ENCODE measurements at regions not wholly inside any gene's neighbourhood (a gene's known extent, or its start where the extent isn't known, plus 50 kb on each side); places are given as distances from the start of the nearest gene placed in this dataset.
"Not testable (repeated sequence)": the region's sequence is repeated elsewhere in the genome, so short reads cannot be mapped to it uniquely, and the experiment has no call there.

DNA sequence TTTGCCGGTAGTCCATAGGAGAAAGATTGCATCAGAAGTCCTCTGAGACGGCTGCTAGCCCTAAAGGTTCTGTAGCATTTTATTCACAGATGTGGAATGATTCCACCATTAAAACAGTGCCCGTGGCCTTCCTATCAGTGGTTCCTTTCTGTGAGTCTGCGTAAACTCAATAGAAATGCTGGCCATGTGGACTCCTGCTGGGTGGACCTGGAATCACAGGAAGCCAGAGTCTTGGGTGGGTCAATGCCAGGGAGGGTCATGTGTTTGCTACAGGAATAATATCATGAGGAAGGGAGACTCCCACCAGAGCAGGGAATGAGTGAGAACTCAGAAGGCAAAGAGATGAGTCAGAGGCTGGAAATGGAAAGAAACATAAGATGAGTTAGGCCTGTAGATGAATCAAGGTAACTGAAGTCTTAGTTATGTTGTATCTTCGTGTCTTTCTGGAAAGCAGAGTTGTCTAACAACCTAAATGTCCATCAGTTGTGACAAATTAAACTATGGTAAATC lies 410.4 kb upstream of the AUTS2 start:
- no peak for DNase-seq (ENCODE audit: low read depth in 2 of 2)

DNA sequence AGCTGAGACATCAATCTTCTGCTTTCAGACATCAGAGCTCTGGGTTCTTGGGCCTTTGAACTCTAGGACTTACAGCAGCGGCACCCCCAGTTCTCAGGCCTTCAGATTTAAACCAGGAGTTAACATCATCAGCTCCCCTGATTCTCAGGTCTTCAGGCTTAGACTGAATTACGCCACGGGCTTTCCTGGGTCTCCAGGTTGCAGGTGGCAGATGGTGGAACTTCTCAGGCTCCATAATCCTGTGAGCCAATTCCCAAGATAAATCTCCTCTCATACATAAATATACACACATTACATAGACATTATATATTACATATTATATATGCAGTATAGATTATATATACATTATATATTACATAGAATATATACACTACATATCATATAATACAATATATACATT lies 408.9 kb upstream of the AUTS2 start:
- no peak for DNase-seq (ENCODE audit: low read depth in 2 of 2)

DNA sequence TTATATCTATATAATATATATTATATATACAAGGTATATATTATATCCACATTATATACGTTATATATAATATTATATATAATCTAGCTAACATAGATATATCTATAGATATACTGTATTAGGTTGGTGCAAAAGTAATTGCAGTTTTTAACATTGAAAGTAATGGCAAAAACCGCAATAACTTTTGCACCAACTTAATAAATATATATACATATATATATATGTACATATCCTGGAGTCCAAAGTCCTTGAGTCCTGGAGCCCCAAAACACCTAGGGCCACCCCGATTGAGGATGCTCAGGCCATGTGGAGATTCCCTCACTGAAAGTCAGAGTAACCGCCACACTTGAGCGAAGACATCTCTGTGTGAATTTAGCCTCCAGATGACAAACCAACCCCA lies 408.2 kb upstream of the AUTS2 start:
- DNase-seq (ENCODE audit: low read depth in 2 of 2) = no peak

GRCh38 chr7:69190763-69191162 lies 407.5 kb upstream of the AUTS2 start:
- DNase-seq (ENCODE audit: low read depth in 2 of 2) = no peak

- no peak for DNase-seq (ENCODE audit: low read depth in 2 of 2)
Measured at GRCh38 chr7:69192134-69192533, 406.1 kb upstream of the AUTS2 start.

DNA sequence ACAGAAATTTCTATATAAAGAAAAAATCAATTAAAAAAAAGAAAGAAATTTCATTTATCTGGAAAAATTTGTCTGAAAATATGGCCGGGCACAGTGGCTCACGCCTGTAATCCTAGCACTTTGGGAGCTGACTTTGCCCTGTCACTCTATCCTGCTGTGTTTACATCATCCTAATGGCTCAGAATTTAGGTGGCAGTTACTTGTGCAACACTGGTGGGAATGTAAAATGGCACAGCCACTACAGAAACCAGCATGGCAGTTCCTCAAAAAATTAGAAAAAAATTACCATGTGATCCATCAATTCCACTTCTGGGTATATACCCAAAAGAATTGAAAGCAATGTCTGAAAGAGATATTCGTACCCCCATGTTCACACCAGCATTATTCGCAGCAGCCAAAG lies 405.2 kb upstream of the AUTS2 start:
- DNase-seq (ENCODE audit: low read depth in 2 of 2) = no peak

DNA sequence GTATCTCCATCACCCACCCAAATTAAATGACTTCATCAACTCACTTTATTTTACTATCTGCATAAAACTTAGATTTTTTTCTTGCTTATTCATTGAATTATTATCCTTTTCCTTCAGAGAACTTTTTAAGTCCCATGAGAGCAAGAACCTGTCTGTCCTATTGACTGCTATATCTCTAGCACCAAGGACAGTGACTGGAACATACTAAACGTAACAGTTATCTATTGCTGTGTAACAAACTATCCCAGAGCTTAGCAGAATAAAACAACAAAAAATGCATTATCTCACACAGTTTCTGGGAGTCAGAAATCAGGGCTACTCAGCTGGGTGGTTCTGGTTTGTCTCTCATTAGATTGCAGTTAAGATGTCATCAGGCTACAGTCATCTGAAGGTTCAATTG lies 401.7 kb upstream of the AUTS2 start:
- DNase-seq (ENCODE audit: low read depth in 2 of 2) = no peak

- DNase-seq (ENCODE audit: low read depth in 2 of 2) = no peak
Measured at GRCh38 chr7:69198250-69198649, 400.0 kb upstream of the AUTS2 start.

GRCh38 chr7:69199041-69199440 lies 399.2 kb upstream of the AUTS2 start:
- no peak for DNase-seq (ENCODE audit: low read depth in 2 of 2)

GRCh38 chr7:69199661-69200060 lies 398.6 kb upstream of the AUTS2 start:
- no peak for DNase-seq (ENCODE audit: low read depth in 2 of 2)

DNA sequence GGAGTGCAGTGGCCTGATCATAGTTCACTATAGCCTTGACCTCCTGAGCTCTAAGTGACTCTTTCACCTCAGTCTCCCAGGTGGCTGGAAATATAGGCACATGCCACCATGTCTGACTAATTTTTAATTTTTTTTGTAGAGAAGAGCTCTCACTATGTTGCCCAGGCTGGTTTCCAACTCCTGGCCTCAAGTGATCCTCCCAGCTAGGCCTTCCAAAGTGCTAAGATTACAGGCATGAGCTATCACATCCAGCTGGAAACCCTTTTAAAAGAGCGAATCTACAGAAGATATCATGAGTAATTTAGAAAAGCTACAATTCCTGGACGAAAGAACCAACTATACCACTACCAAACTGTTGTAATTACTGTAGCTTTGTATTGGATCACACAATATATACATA lies 394.4 kb upstream of the AUTS2 start:
- DNase-seq (ENCODE audit: low read depth in 2 of 2) = no peak

GRCh38 chr7:69204943-69205342 lies 393.3 kb upstream of the AUTS2 start:
- peak; percentile 62 for DNase-seq (ENCODE audit: low read depth in 2 of 2)

- peak in 1 of 2 experiments; percentile 35 for DNase-seq (ENCODE audit: low read depth in 2 of 2)
Measured at GRCh38 chr7:69205581-69205980, 392.7 kb upstream of the AUTS2 start.

DNA sequence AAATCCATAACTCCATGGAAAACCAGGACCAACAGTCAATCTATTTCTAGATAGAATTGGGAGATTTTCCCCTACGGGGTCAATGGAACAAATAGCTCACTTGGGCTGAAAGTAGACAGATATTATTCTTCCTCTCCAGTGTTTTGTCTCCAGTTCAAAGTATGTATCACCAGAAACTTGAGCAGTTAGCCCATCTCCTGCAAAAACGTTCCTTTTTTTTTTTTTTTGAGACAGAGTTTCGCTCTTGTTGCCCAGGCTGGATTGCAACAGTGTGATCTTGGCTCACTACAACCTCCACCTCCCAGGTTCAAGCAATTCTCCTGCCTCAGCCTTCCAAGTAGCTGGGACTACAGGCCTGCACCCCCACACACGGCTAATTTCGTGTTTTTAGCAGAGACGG lies 390.0 kb upstream of the AUTS2 start:
- DNase-seq (ENCODE audit: low read depth in 2 of 2) = no peak

GRCh38 chr7:69208848-69209247 lies 389.4 kb upstream of the AUTS2 start:
- no peak for DNase-seq (ENCODE audit: low read depth in 2 of 2)

GRCh38 chr7:69211336-69211735 lies 386.9 kb upstream of the AUTS2 start:
- no peak for DNase-seq (ENCODE audit: low read depth in 2 of 2)

- DNase-seq (ENCODE audit: low read depth in 2 of 2) = no peak
Measured at GRCh38 chr7:69211739-69212138, 386.5 kb upstream of the AUTS2 start.

DNA sequence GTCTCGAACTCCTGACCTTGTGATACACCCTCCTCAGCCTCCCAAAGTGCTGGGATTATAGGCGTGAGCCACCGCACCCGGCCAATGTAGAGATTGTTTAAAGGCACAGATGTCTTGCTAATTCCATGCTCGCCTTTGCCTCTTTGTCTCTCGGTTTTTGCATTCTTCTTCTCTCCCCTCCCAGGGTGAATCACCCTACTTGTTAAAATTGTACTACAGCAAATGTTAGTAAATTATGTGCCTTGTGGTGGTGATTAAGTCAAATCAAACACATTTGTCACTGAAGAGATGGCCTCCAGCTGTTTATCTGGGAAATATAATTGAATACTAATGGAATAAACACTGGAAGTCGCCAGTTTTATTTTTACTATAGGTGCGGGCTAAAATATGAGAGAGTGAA lies 384.4 kb upstream of the AUTS2 start:
- DNase-seq (ENCODE audit: low read depth in 2 of 2) = peak; percentile 44

DNA sequence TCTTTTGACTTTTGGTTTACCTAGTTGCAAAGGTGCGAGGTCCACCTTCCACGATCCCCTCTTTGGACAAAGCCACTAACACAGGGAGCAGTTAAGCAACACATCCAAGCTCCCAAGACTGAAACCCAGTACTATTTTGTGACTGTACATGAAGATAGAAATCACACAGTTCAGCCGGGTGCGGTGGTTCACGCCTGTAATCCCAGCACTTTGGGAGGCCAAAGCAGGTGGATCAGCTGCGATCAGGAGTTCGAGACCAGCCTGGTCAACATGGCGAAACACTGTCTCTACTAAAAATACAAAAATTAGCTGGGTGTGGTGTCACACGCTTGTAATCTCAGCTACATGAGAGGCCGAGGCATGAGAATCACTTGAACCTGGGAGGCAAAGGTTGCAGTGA lies 382.8 kb upstream of the AUTS2 start:
- not testable (repeated sequence) for DNase-seq (ENCODE audit: low read depth in 2 of 2)

DNA sequence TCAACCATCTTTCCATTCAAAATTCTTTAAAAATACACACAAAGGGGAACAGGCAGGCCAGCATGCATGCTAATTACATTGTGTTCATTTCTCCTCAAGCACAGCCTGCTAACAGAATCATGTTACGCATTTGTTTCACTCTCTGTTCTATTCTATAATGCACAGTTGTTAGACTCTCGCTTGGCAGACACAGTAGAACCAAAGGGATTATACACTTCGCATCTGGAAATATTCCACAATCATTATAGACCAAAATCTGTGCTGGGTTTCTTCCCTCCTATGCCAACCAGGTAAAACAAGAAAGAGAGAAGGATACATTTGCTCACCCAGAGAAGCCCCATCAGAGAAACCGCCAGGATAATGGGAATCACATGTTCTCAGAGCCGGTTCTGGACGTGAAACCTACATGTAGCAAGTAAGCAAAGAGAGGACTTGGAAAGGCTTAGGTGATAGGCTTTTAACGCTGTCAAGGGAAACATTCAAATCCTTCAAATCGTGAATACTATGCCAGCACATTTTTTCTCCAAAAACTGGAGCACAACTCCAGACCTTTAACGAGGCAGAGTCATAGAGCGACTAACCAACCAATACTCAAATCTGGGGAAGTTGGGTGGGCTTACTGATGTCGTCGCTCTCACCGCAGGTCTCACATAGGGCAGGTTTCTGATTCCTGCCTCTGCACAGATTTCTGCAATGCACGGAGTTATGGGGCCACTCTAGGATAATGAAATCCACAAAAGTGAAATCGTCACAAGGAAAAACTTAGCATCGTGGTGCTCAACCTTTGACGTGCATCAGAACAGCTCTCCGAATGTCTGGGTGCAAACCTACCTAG lies 380.5 kb upstream of the AUTS2 start:
- no peak for DNase-seq (ENCODE audit: low read depth in 2 of 2)

- DNase-seq (ENCODE audit: low read depth in 2 of 2) = no peak
Measured at GRCh38 chr7:69218576-69218975, 379.7 kb upstream of the AUTS2 start.

DNA sequence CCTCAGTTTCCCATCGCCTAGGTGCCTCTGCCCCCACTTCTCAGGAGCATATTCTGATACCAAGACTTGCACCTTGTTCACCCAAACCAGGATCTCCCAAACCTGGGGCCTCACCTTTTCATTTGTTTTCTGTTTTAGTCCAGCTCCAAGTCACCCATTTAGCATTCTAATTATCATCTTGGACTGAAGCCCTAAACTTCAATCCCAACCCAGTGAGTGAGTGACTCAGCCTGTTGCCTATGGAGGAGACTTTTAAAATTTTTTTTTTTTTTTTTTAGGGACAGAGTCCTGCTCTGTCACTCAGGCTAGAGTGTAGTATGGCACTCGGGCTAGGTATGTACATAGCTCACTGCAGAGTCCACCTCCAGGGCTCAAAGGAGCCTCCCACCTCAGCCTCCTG lies 378.9 kb upstream of the AUTS2 start:
- DNase-seq (ENCODE audit: low read depth in 2 of 2) = no peak

- DNase-seq (ENCODE audit: low read depth in 2 of 2) = no peak
Measured at GRCh38 chr7:69225259-69225943, 372.9 kb upstream of the AUTS2 start.

Data from fibroblast of skin of left quadriceps (primary cell).